GM23338 (cell line): ENCODE measurements at regions not wholly inside any gene's neighbourhood (a gene's known extent, or its start where the extent isn't known, plus 50 kb on each side); places are given as distances from the start of the nearest gene placed in this dataset.

ENCODE experiments used
- ATAC-seq: fragments of 200-7000 bp; cut with Tn5 transposase; 3 replicates; pipeline ENCODE4 v1.9.1; 2020
- DNase-seq: peaks from one replicate; pipeline ENCODE4 v3.0.0-alpha.2; 2015; ENCODE audit warnings: low spot score
- H2AFZ ChIP-seq: fragments of 200-600 bp; sonication (generic); 2 replicates; pipeline ENCODE4 v1.8.0; 2016; ENCODE audit warnings: antibody characterized with exemption, mild to moderate bottlenecking, moderate library complexity
- H3F3A ChIP-seq: fragments of 200-600 bp; sonication (generic); replicated peaks from 2 replicates; pipeline ENCODE4 v1.8.0; 2017; ENCODE audit warnings: antibody characterized with exemption, mixed run types, low read depth
- H3K27ac ChIP-seq: fragments of 200-600 bp; sonication (generic); 2 replicates; pipeline ENCODE4 v1.6.1; 2016; ENCODE audit warnings: low read depth
- H3K27me3 ChIP-seq: fragments of 200-600 bp; sonication (generic); 2 replicates; pipeline ENCODE4 v1.8.0; 2016; ENCODE audit warnings: mild to moderate bottlenecking, mixed run types, moderate library complexity; ENCODE audit not compliant: insufficient read depth
- H3K36me3 ChIP-seq: fragments of 200-600 bp; sonication (generic); 2 replicates; pipeline ENCODE4 v1.8.0; 2016; ENCODE audit warnings: mild to moderate bottlenecking; ENCODE audit not compliant: insufficient read depth
- H3K4me1 ChIP-seq: fragments of 200-600 bp; sonication (generic); 2 replicates; pipeline ENCODE4 v1.8.0; 2016; ENCODE audit warnings: mild to moderate bottlenecking, moderate library complexity; ENCODE audit not compliant: insufficient read depth
- H3K4me2 ChIP-seq: fragments of 200-600 bp; sonication (generic); 2 replicates; pipeline ENCODE4 v1.7.1; 2017; ENCODE audit warnings: mixed run types
- H3K4me3 ChIP-seq: fragments of 200-600 bp; sonication (generic); 2 replicates; pipeline ENCODE4 v1.6.1; 2016; ENCODE audit warnings: mixed run types
- H3K79me2 ChIP-seq: fragments of 200-600 bp; sonication (generic); replicated peaks from 2 replicates; pipeline ENCODE4 v1.8.0; 2017; ENCODE audit warnings: mild to moderate bottlenecking; ENCODE audit not compliant: insufficient read depth
- H3K9me2 ChIP-seq: fragments of 200-600 bp; sonication (generic); 2 replicates; pipeline ENCODE4 v1.8.0; 2017; ENCODE audit not compliant: insufficient read depth
- H4K20me1 ChIP-seq: fragments of 200-600 bp; sonication (generic); replicated peaks from 2 replicates; pipeline ENCODE4 v1.8.0; 2017; ENCODE audit warnings: mild to moderate bottlenecking; ENCODE audit not compliant: insufficient read depth
- H3K27ac Mint-ChIP-seq: 2 replicates; pipeline ENCODE4 v1.8.0; 2020; ENCODE audit warnings: inconsistent platforms, mild to moderate bottlenecking, moderate library complexity, mixed read lengths
- H3K27me3 Mint-ChIP-seq: 3 replicates; pipeline ENCODE4 v1.8.0; 2022; ENCODE audit warnings: low read depth, mild to moderate bottlenecking, moderate library complexity, mixed read lengths, inconsistent platforms; ENCODE audit not compliant: insufficient read depth, poor library complexity
- H3K36me3 Mint-ChIP-seq: 3 replicates; pipeline ENCODE4 v1.8.0; 2021; ENCODE audit warnings: low read depth, mild to moderate bottlenecking, inconsistent platforms, moderate library complexity, mixed read lengths
- H3K4me1 Mint-ChIP-seq: 3 replicates; pipeline ENCODE4 v1.8.0; 2020; ENCODE audit warnings: mild to moderate bottlenecking, inconsistent platforms, mixed read lengths
- H3K4me3 Mint-ChIP-seq: 3 replicates; pipeline ENCODE4 v1.8.0; 2021; ENCODE audit warnings: moderate library complexity, mild to moderate bottlenecking, inconsistent platforms, mixed read lengths
- H3K9me3 Mint-ChIP-seq: 3 replicates; pipeline ENCODE4 v1.8.0; 2020; ENCODE audit warnings: moderate library complexity, mild to moderate bottlenecking, inconsistent platforms, mixed read lengths
- CREB1 ChIP-seq: fragments of 250-450 bp; sonication (Bioruptor Pico); IDR thresholded peaks from 2 replicates; pipeline ENCODE4 v1.5.0; 2020; ENCODE audit warnings: low read depth, mild to moderate bottlenecking, moderate library complexity
- EZH2 ChIP-seq: fragments of 200-600 bp; sonication (generic); IDR thresholded peaks from one replicate; pipeline ENCODE4 v1.8.0; 2017; ENCODE audit warnings: antibody characterized with exemption, mild to moderate bottlenecking, low read depth; ENCODE audit not compliant: unreplicated experiment
- EZH2phosphoT487 ChIP-seq: fragments of 200-600 bp; sonication (generic); IDR thresholded peaks from one replicate; pipeline ENCODE4 v1.8.1; 2018; ENCODE audit warnings: antibody characterized with exemption; ENCODE audit not compliant: unreplicated experiment
- JUNB ChIP-seq: IDR thresholded peaks from one replicate; pipeline ENCODE4 v1.6.1; 2016; ENCODE audit warnings: antibody characterized with exemption; ENCODE audit not compliant: unreplicated experiment
- NANOG ChIP-seq: IDR thresholded peaks from 2 replicates; pipeline ENCODE4 v1.6.1; 2016; ENCODE audit warnings: antibody characterized with exemption, borderline replicate concordance
- POLR2AphosphoS5 ChIP-seq: IDR thresholded peaks from 2 replicates; pipeline ENCODE4 v1.6.1; 2016; ENCODE audit warnings: antibody characterized with exemption, low read depth
- STAT1 ChIP-seq: IDR thresholded peaks from one replicate; pipeline ENCODE4 v1.6.1; 2016; ENCODE audit warnings: antibody characterized with exemption; ENCODE audit not compliant: unreplicated experiment
- ZNF114 ChIP-seq: fragments of 250-450 bp; sonication (Bioruptor Pico); IDR thresholded peaks from 2 replicates; pipeline ENCODE4 v1.5.0; 2020; ENCODE audit warnings: mild to moderate bottlenecking, moderate library complexity
- ZNF331 ChIP-seq: fragments of 250-450 bp; sonication (Bioruptor Pico); IDR thresholded peaks from 2 replicates; pipeline ENCODE4 v1.5.0; 2020; ENCODE audit warnings: low read depth, mild to moderate bottlenecking, moderate library complexity
- TF ChIP-seq, protein P1 (sequence below): fragments of 250-450 bp; sonication (Bioruptor Pico); IDR thresholded peaks from 2 replicates; pipeline ENCODE4 v1.5.0; 2020; ENCODE audit warnings: mild to moderate bottlenecking, moderate library complexity
- TF ChIP-seq, protein P2 (sequence below): IDR thresholded peaks from 2 replicates; pipeline ENCODE4 v1.6.1; 2016; ENCODE audit warnings: antibody characterized with exemption
- TF ChIP-seq, protein P3 (sequence below): IDR thresholded peaks from one replicate; pipeline ENCODE4 v1.6.1; 2018; ENCODE audit warnings: antibody characterized with exemption; ENCODE audit not compliant: unreplicated experiment
- TF ChIP-seq, protein P4 (sequence below), 2 experiments: fragments of 200-600 bp in 1 of 2; sonication (generic) in 1 of 2; conservative IDR thresholded peaks; 2 replicates each; pipeline versions ENCODE4 v1.5.1 to v1.6.1; 2016 to 2017; ENCODE audit warnings: antibody characterized with exemption in 2 of 2, low read depth in 2 of 2, mild to moderate bottlenecking in 2 of 2, moderate library complexity in 1 of 2

DNA sequence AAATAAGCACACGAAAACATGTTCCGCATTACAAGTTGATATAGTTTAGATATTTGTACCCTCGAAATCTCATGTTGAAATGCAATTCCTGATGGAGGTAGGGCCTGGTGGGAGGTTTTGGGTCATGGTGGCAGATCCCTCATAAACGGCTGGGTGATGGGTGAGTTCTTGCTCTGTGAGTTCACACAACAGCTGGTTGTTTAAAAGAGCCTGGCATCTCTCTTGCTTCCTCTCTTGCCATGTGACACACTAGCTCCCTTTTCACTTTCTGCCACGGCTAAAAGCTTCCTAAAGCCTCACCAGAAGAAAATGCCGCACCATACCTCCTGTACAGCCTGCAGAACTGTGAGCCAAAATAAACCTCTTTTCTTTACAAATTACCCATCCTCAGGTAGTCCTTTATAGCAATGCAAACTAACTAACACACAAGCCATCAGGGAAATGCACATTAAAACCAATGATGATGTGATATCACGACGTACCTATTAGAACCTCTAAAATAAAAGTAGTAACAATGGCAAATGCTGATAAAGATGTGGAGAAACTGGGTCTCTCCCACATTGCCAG is 188.5 kb downstream of the ANAPC1 start:
- H3K27me3 ChIP-seq, result no peaks in the 10 kb centered on the region
- Mint-ChIP-seq H3K27me3 (peaks cover 8% of the 10 kb centered on the region), H3K27ac (no peak overlapping the region), H3K4me1 (peaks cover 5% of the 10 kb centered on the region), H3K4me3 (no peak overlapping the region), H3K36me3 (peaks cover 13% of the 10 kb centered on the region; the same call in 2 of the 3 replicates), H3K9me3 (peaks cover 4% of the 10 kb centered on the region; the same call in 1 of the 3 replicates)
- H3K4me1 ChIP-seq, result no peaks in the 10 kb centered on the region
- H3F3A ChIP-seq, result no peaks in the 10 kb centered on the region
- no peaks in the 10 kb centered on the region for H4K20me1 ChIP-seq
- ATAC-seq, result no peak
- H3K79me2 ChIP-seq, result no peaks in the 10 kb centered on the region
- TF ChIP-seq JUNB (no peak), EZH2 (no peak), EZH2phosphoT487 (no peak), CREB1 (no peak), NANOG (no peak), ZNF114 (CRISPR knock-in tag) (no peak), POLR2AphosphoS5 (no peak), STAT1 (no peak), ZNF331 (no peak)
- TF ChIP-seq, protein P1, sequence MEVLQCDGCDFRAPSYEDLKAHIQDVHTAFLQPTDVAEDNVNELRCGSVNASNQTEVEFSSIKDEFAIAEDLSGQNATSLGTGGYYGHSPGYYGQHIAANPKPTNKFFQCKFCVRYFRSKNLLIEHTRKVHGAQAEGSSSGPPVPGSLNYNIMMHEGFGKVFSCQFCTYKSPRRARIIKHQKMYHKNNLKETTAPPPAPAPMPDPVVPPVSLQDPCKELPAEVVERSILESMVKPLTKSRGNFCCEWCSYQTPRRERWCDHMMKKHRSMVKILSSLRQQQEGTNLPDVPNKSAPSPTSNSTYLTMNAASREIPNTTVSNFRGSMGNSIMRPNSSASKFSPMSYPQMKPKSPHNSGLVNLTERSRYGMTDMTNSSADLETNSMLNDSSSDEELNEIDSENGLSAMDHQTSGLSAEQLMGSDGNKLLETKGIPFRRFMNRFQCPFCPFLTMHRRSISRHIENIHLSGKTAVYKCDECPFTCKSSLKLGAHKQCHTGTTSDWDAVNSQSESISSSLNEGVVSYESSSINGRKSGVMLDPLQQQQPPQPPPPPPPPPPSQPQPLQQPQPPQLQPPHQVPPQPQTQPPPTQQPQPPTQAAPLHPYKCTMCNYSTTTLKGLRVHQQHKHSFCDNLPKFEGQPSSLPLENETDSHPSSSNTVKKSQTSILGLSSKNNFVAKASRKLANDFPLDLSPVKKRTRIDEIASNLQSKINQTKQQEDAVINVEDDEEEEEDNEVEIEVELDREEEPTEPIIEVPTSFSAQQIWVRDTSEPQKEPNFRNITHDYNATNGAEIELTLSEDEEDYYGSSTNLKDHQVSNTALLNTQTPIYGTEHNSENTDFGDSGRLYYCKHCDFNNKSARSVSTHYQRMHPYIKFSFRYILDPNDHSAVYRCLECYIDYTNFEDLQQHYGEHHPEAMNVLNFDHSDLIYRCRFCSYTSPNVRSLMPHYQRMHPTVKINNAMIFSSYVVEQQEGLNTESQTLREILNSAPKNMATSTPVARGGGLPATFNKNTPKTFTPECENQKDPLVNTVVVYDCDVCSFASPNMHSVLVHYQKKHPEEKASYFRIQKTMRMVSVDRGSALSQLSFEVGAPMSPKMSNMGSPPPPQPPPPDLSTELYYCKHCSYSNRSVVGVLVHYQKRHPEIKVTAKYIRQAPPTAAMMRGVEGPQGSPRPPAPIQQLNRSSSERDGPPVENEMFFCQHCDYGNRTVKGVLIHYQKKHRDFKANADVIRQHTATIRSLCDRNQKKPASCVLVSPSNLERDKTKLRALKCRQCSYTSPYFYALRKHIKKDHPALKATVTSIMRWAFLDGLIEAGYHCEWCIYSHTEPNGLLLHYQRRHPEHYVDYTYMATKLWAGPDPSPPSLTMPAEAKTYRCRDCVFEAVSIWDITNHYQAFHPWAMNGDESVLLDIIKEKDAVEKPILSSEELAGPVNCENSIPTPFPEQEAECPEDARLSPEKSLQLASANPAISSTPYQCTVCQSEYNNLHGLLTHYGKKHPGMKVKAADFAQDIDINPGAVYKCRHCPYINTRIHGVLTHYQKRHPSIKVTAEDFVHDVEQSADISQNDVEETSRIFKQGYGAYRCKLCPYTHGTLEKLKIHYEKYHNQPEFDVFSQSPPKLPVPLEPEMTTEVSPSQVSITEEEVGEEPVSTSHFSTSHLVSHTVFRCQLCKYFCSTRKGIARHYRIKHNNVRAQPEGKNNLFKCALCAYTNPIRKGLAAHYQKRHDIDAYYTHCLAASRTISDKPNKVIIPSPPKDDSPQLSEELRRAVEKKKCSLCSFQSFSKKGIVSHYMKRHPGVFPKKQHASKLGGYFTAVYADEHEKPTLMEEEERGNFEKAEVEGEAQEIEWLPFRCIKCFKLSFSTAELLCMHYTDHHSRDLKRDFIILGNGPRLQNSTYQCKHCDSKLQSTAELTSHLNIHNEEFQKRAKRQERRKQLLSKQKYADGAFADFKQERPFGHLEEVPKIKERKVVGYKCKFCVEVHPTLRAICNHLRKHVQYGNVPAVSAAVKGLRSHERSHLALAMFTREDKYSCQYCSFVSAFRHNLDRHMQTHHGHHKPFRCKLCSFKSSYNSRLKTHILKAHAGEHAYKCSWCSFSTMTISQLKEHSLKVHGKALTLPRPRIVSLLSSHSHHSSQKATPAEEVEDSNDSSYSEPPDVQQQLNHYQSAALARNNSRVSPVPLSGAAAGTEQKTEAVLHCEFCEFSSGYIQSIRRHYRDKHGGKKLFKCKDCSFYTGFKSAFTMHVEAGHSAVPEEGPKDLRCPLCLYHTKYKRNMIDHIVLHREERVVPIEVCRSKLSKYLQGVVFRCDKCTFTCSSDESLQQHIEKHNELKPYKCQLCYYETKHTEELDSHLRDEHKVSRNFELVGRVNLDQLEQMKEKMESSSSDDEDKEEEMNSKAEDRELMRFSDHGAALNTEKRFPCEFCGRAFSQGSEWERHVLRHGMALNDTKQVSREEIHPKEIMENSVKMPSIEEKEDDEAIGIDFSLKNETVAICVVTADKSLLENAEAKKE (CRISPR knock-in tag), result no peak
- TF ChIP-seq, protein P2, sequence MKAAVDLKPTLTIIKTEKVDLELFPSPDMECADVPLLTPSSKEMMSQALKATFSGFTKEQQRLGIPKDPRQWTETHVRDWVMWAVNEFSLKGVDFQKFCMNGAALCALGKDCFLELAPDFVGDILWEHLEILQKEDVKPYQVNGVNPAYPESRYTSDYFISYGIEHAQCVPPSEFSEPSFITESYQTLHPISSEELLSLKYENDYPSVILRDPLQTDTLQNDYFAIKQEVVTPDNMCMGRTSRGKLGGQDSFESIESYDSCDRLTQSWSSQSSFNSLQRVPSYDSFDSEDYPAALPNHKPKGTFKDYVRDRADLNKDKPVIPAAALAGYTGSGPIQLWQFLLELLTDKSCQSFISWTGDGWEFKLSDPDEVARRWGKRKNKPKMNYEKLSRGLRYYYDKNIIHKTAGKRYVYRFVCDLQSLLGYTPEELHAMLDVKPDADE, result no peak
- TF ChIP-seq, protein P3, sequence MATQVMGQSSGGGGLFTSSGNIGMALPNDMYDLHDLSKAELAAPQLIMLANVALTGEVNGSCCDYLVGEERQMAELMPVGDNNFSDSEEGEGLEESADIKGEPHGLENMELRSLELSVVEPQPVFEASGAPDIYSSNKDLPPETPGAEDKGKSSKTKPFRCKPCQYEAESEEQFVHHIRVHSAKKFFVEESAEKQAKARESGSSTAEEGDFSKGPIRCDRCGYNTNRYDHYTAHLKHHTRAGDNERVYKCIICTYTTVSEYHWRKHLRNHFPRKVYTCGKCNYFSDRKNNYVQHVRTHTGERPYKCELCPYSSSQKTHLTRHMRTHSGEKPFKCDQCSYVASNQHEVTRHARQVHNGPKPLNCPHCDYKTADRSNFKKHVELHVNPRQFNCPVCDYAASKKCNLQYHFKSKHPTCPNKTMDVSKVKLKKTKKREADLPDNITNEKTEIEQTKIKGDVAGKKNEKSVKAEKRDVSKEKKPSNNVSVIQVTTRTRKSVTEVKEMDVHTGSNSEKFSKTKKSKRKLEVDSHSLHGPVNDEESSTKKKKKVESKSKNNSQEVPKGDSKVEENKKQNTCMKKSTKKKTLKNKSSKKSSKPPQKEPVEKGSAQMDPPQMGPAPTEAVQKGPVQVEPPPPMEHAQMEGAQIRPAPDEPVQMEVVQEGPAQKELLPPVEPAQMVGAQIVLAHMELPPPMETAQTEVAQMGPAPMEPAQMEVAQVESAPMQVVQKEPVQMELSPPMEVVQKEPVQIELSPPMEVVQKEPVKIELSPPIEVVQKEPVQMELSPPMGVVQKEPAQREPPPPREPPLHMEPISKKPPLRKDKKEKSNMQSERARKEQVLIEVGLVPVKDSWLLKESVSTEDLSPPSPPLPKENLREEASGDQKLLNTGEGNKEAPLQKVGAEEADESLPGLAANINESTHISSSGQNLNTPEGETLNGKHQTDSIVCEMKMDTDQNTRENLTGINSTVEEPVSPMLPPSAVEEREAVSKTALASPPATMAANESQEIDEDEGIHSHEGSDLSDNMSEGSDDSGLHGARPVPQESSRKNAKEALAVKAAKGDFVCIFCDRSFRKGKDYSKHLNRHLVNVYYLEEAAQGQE, result no peak
- TF ChIP-seq, protein P4, sequence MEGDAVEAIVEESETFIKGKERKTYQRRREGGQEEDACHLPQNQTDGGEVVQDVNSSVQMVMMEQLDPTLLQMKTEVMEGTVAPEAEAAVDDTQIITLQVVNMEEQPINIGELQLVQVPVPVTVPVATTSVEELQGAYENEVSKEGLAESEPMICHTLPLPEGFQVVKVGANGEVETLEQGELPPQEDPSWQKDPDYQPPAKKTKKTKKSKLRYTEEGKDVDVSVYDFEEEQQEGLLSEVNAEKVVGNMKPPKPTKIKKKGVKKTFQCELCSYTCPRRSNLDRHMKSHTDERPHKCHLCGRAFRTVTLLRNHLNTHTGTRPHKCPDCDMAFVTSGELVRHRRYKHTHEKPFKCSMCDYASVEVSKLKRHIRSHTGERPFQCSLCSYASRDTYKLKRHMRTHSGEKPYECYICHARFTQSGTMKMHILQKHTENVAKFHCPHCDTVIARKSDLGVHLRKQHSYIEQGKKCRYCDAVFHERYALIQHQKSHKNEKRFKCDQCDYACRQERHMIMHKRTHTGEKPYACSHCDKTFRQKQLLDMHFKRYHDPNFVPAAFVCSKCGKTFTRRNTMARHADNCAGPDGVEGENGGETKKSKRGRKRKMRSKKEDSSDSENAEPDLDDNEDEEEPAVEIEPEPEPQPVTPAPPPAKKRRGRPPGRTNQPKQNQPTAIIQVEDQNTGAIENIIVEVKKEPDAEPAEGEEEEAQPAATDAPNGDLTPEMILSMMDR (conservative IDR thresholded peaks at IDR 0.05; ENCODE audit: low read depth in 2 of 2), result no peak
- H2AFZ ChIP-seq, result no peak overlapping the region
- H3K4me3 ChIP-seq, result no peak overlapping the region
- no peak overlapping the region for H3K27ac ChIP-seq
- no peaks in the 10 kb centered on the region for H3K9me2 ChIP-seq
- H3K36me3 ChIP-seq, result no peaks in the 10 kb centered on the region
- no peak overlapping the region for H3K4me2 ChIP-seq
- no peak for DNase-seq
